ENCODE measurements at regions not wholly inside any gene's neighbourhood (a gene's known extent, or its start where the extent isn't known, plus 50 kb on each side); places are given as distances from the start of the nearest gene placed in this dataset.

- H3K27me3 ChIP-seq (ENCODE audit: low read depth), result no peaks in the 10 kb centered on the region
- H3K27ac ChIP-seq (replicated peaks), result no peak overlapping the region
- intact Hi-C loops (cut with micrococcal nuclease), result no loop called here
- peaks cover 10% of the 10 kb centered on the region for H3K9me3 ChIP-seq (replicated peaks)
- peaks cover 5% of the 10 kb centered on the region for H3K4me1 ChIP-seq
- TF ChIP-seq CTCF (IDR thresholded peaks at IDR 0.05; ENCODE audit: borderline replicate concordance), result no peak
- H3K4me3 ChIP-seq, result peak overlapping the region; percentile 39
- DNase-seq, result no peak
- H3K36me3 ChIP-seq, result no peaks in the 10 kb centered on the region
These were observed 95.6 kb upstream of the SLC35B3 start for GRCh38 chr6:8530785-8531435.

- peaks cover 10% of the 10 kb centered on the region for H3K9me3 ChIP-seq (replicated peaks)
- peaks cover 5% of the 10 kb centered on the region for H3K4me1 ChIP-seq
- intact Hi-C loops (cut with micrococcal nuclease), result no loop called here
- H3K27me3 ChIP-seq (ENCODE audit: low read depth), result no peaks in the 10 kb centered on the region
- H3K36me3 ChIP-seq, result no peaks in the 10 kb centered on the region
- DNase-seq, result no peak
- no peak overlapping the region for H3K4me3 ChIP-seq
- TF ChIP-seq CTCF (IDR thresholded peaks at IDR 0.05; ENCODE audit: borderline replicate concordance), result no peak
- H3K27ac ChIP-seq (replicated peaks), result no peak overlapping the region
These were observed 93.9 kb upstream of the SLC35B3 start for GRCh38 chr6:8529250-8529649.

GRCh38 chr6:8527818-8528217 lies 92.5 kb upstream of the SLC35B3 start:
- DNase-seq, result no peak
- H3K27me3 ChIP-seq (ENCODE audit: low read depth), result no peaks in the 10 kb centered on the region
- no peak overlapping the region for H3K4me3 ChIP-seq
- intact Hi-C loops (cut with micrococcal nuclease), result no loop called here
- no peaks in the 10 kb centered on the region for H3K36me3 ChIP-seq
- peaks cover 5% of the 10 kb centered on the region for H3K4me1 ChIP-seq
- peaks cover 10% of the 10 kb centered on the region for H3K9me3 ChIP-seq (replicated peaks)
- no peak overlapping the region for H3K27ac ChIP-seq (replicated peaks)
- TF ChIP-seq CTCF (IDR thresholded peaks at IDR 0.05; ENCODE audit: borderline replicate concordance), result no peak

- no peak for TF ChIP-seq CTCF (IDR thresholded peaks at IDR 0.05; ENCODE audit: borderline replicate concordance)
- intact Hi-C loops (cut with micrococcal nuclease), result no loop called here
- DNase-seq, result no peak
These were observed 91.3 kb upstream of the SLC35B3 start for GRCh38 chr6:8526624-8527023.

GRCh38 chr6:8525370-8525769 lies 90.0 kb upstream of the SLC35B3 start:
- Histone ChIP-seq H3K9me3 (replicated peaks) (peaks cover 16% of the 10 kb centered on the region), H3K27ac (replicated peaks) (no peak overlapping the region), H3K27me3 (ENCODE audit: low read depth) (no peaks in the 10 kb centered on the region), H3K4me1 (peaks cover 5% of the 10 kb centered on the region), H3K4me3 (no peak overlapping the region), H3K36me3 (no peaks in the 10 kb centered on the region)
- intact Hi-C loops (cut with micrococcal nuclease), result no loop called here
- no peak for DNase-seq
- no peak for TF ChIP-seq CTCF (IDR thresholded peaks at IDR 0.05; ENCODE audit: borderline replicate concordance)

More at GRCh38 chr6:8526624-8527023, 91.3 kb upstream of the SLC35B3 start:
- H3K36me3 ChIP-seq, result no peaks in the 10 kb centered on the region
- H3K4me3 ChIP-seq, result no peak overlapping the region
- H3K4me1 ChIP-seq, result peaks cover 5% of the 10 kb centered on the region
- H3K27me3 ChIP-seq (ENCODE audit: low read depth), result no peaks in the 10 kb centered on the region
- peaks cover 14% of the 10 kb centered on the region for H3K9me3 ChIP-seq (replicated peaks)
- H3K27ac ChIP-seq (replicated peaks), result no peak overlapping the region

Data from left ventricle myocardium inferior (tissue), 1 donor.